HG03066 (cell line): ENCODE measurements at regions not wholly inside any gene's neighbourhood (a gene's known extent, or its start where the extent isn't known, plus 50 kb on each side); places are given as distances from the start of the nearest gene placed in this dataset.
"Not testable (repeated sequence)": the region's sequence is repeated elsewhere in the genome, so short reads cannot be mapped to it uniquely, and the experiment has no call there.

Source experiments
- ATAC-seq: cut with Tn5 transposase; IDR thresholded peaks from one replicate; pipeline ENCODE4 v1.9.1; 2021; ENCODE audit warnings: low read depth; ENCODE audit not compliant: unreplicated experiment

- ATAC-seq, result no peak
Observed at GRCh38 chr5:119966028-119966427, 336.7 kb downstream of the FAM170A start.

- no peak for ATAC-seq
Observed at GRCh38 chr5:119968690-119969089, 339.3 kb downstream of the FAM170A start.

GRCh38 chr5:119987077-119987476, 357.7 kb downstream of the FAM170A start:
- not testable (repeated sequence) for ATAC-seq

GRCh38 chr5:119991625-119992024, 362.3 kb downstream of the FAM170A start:
- ATAC-seq, result no peak

GRCh38 chr5:119996128-119996527, 366.8 kb downstream of the FAM170A start:
- no peak for ATAC-seq

- ATAC-seq, result no peak
Observed at GRCh38 chr5:120007598-120007997, 378.2 kb downstream of the FAM170A start.

- no peak for ATAC-seq
Observed at GRCh38 chr5:120012431-120012830, 383.1 kb downstream of the FAM170A start.

- ATAC-seq, result no peak
Observed at GRCh38 chr5:120014535-120014934, 385.2 kb downstream of the FAM170A start.

- ATAC-seq, result no peak
Observed at GRCh38 chr5:120016717-120017382, 387.5 kb downstream of the FAM170A start.

GRCh38 chr5:120017513-120017912, 388.2 kb downstream of the FAM170A start:
- no peak for ATAC-seq

GRCh38 chr5:120035181-120035580, 405.8 kb downstream of the FAM170A start:
- ATAC-seq, result no peak

- ATAC-seq, result no peak
Observed at GRCh38 chr5:120035815-120036577, 406.6 kb downstream of the FAM170A start.

GRCh38 chr5:120037451-120037850, 408.1 kb downstream of the FAM170A start:
- no peak for ATAC-seq

GRCh38 chr5:120039111-120039510, 409.8 kb downstream of the FAM170A start:
- ATAC-seq, result no peak

GRCh38 chr5:120043431-120043830, 414.1 kb downstream of the FAM170A start:
- ATAC-seq, result no peak

- ATAC-seq, result no peak
Observed at GRCh38 chr5:120052916-120053828, 410.9 kb upstream of the PRR16 start.

- no peak for ATAC-seq
Observed at GRCh38 chr5:120053841-120054240, 410.3 kb upstream of the PRR16 start.

GRCh38 chr5:120055858-120056257, 408.2 kb upstream of the PRR16 start:
- no peak for ATAC-seq

- no peak for ATAC-seq
Observed at GRCh38 chr5:120062515-120062917, 401.6 kb upstream of the PRR16 start.

GRCh38 chr5:120072068-120072761, 391.9 kb upstream of the PRR16 start:
- ATAC-seq, result no peak
